Right cardiac atrium (tissue), 5 donors: ENCODE measurements at regions not wholly inside any gene's neighbourhood (a gene's known extent, or its start where the extent isn't known, plus 50 kb on each side); places are given as distances from the start of the nearest gene placed in this dataset.
A peak's percentile ranks its signal among the peaks of the same experiment; 100 is the strongest.
"Not testable (repeated sequence)": the region's sequence is repeated elsewhere in the genome, so short reads cannot be mapped to it uniquely, and the experiment has no call there.

Source experiments
- ATAC-seq, 2 donors: fragments of 200-7000 bp; cut with Tn5 transposase; one replicate each; pipeline versions ENCODE4 v1.8.0 to v1.9.1; 2020; ENCODE audit warnings: moderate library complexity in 2 of 2, mild to moderate bottlenecking in 1 of 2
- DNase-seq, 3 donors: peaks; one replicate each; pipeline ENCODE4 v3.0.0-alpha.2; 2020
- H3K27ac ChIP-seq: one replicate; pipeline ENCODE4 v1.5.1; 2013; ENCODE audit warnings: mild to moderate bottlenecking, low read length, control low read depth, moderate library complexity
- H3K27me3 ChIP-seq: one replicate; pipeline ENCODE4 v1.6.1; 2013; ENCODE audit not compliant: control insufficient read depth, insufficient read depth
- H3K4me1 ChIP-seq: one replicate; pipeline ENCODE4 v1.6.1; 2013; ENCODE audit warnings: low read length; ENCODE audit not compliant: control insufficient read depth, insufficient read depth
- H3K4me3 ChIP-seq: one replicate; pipeline ENCODE4 v1.5.1; 2013; ENCODE audit warnings: low read length, control low read depth
- H3K9me3 ChIP-seq: one replicate; pipeline ENCODE4 v1.6.1; 2013; ENCODE audit warnings: low read length; ENCODE audit not compliant: control insufficient read depth
- WGBS: extraction: QIAGEN DNeasy Blood & Tissue Kit; methylation state at CpG from one replicate; pipeline ENCODE4 v1.1.7; 2013; 5-methylcytosine and 5-hydroxymethylcytosine counted together
- intact Hi-C, 4 donors: fragments of 100-400 bp; cut with DNase I; formaldehyde crosslinking; loops; one replicate each; pipeline versions ENCODE4 v1.11.0 to v1.14.0; 2022 to 2023
- donor health status: healthy with polysubstance abuse.
- donor health status: DM: no; HTN: yes; CAD: no.
- donor health status: DM: no; HTN: no; CAD: no.
- donor health status: DM: no; HTN: yes; CAD: no; lungs with severe emphysema.
- donor health status: DM: yes; HTN: yes; CAD: no.

GRCh38 chr2:90235452-90235851 is 1544.0 kb downstream of the RPIA start:
- ATAC-seq, intact Hi-C loops, H3K27ac ChIP-seq, H3K4me1 ChIP-seq, H3K27me3 ChIP-seq, H3K9me3 ChIP-seq, DNase-seq, H3K4me3 ChIP-seq: not testable (repeated sequence)
- WGBS = 73% methylated on average over 1 of the region's 1 CpG

GRCh38 chr2:90237923-90238361 is 1546.5 kb downstream of the RPIA start:
- intact Hi-C loops, H3K4me1 ChIP-seq, ATAC-seq, H3K27ac ChIP-seq, H3K4me3 ChIP-seq, H3K9me3 ChIP-seq, H3K27me3 ChIP-seq: not testable (repeated sequence)
- DNase-seq = peak; percentile 80 to 93 (median 89)
- 24% methylated on average over 31 of the region's 31 CpGs for WGBS

GRCh38 chr2:90238505-90239230 is 1547.2 kb downstream of the RPIA start:
- intact Hi-C loops, H3K4me3 ChIP-seq, H3K27ac ChIP-seq, ATAC-seq, H3K27me3 ChIP-seq, H3K4me1 ChIP-seq, H3K9me3 ChIP-seq: not testable (repeated sequence)
- 89% methylated on average over 43 of the region's 43 CpGs for WGBS
- peak in 2 of 3 donors; percentile 34 to 44 for DNase-seq

- WGBS = 61% methylated on average over 5 of the region's 6 CpGs
Measured at GRCh38 chr2:90239769-90240168, 1548.3 kb downstream of the RPIA start.

GRCh38 chr2:90244902-90245765 is 1553.7 kb downstream of the RPIA start:
- H3K9me3 ChIP-seq, ATAC-seq, H3K4me1 ChIP-seq, H3K27me3 ChIP-seq, intact Hi-C loops, H3K27ac ChIP-seq, H3K4me3 ChIP-seq: not testable (repeated sequence)
- DNase-seq = peak in 2 of 3 donors; percentile 38 to 71
- 75% methylated on average over 91 of the region's 94 CpGs for WGBS

More at GRCh38 chr2:90239769-90240168, 1548.3 kb downstream of the RPIA start:
- ATAC-seq, DNase-seq, H3K27me3 ChIP-seq, H3K9me3 ChIP-seq, intact Hi-C loops, H3K4me1 ChIP-seq, H3K4me3 ChIP-seq, H3K27ac ChIP-seq: not testable (repeated sequence)

GRCh38 chr2:90248400-90248799 is 1556.9 kb downstream of the RPIA start:
- not testable (repeated sequence) for ATAC-seq, H3K4me3 ChIP-seq
- 97% methylated on average over 11 of the region's 14 CpGs for whole genome bisulfite sequencing

GRCh38 chr2:90250350-90250749 is 1558.9 kb downstream of the RPIA start:
- 71% methylated on average over 8 of the region's 8 CpGs for WGBS
- H3K4me1 ChIP-seq, intact Hi-C loops, H3K4me3 ChIP-seq, ATAC-seq, H3K9me3 ChIP-seq, H3K27ac ChIP-seq, H3K27me3 ChIP-seq: not testable (repeated sequence)
- DNase-seq = peak in 1 of 3 donors; percentile 31

More at GRCh38 chr2:90248400-90248799, 1556.9 kb downstream of the RPIA start:
- H3K9me3 ChIP-seq, H3K27me3 ChIP-seq, H3K27ac ChIP-seq, intact Hi-C loops, H3K4me1 ChIP-seq: not testable (repeated sequence)
- DNase-seq = peak in 1 of 3 donors; percentile 19

- 78% methylated on average over 2 of the region's 2 CpGs for WGBS
- H3K9me3 ChIP-seq, H3K4me1 ChIP-seq, H3K27me3 ChIP-seq, H3K27ac ChIP-seq, H3K4me3 ChIP-seq, ATAC-seq, intact Hi-C loops: not testable (repeated sequence)
- peak in 1 of 3 donors; percentile 4 for DNase-seq
Measured at GRCh38 chr2:90251576-90251975, 1560.1 kb downstream of the RPIA start.

GRCh38 chr2:90253306-90253705 is 1561.8 kb downstream of the RPIA start:
- peak in 1 of 3 donors; percentile 31 for DNase-seq
- intact Hi-C loops, H3K4me1 ChIP-seq, H3K27ac ChIP-seq, H3K27me3 ChIP-seq, H3K4me3 ChIP-seq, H3K9me3 ChIP-seq, ATAC-seq: not testable (repeated sequence)
- WGBS = 82% methylated on average over 8 of the region's 8 CpGs

GRCh38 chr2:90266888-90267287 is 1575.4 kb downstream of the RPIA start:
- ATAC-seq, H3K4me1 ChIP-seq, H3K27ac ChIP-seq, H3K27me3 ChIP-seq, H3K4me3 ChIP-seq, intact Hi-C loops, H3K9me3 ChIP-seq: not testable (repeated sequence)
- WGBS = 98% methylated on average over 1 of the region's 1 CpG
- peak in 1 of 3 donors; percentile 2 for DNase-seq

- H3K4me3 ChIP-seq, ATAC-seq, H3K27me3 ChIP-seq, intact Hi-C loops, H3K9me3 ChIP-seq, H3K4me1 ChIP-seq, H3K27ac ChIP-seq: not testable (repeated sequence)
- DNase-seq = peak in 1 of 3 donors; percentile 11
Measured at GRCh38 chr2:90287751-90288150, 1596.3 kb downstream of the RPIA start.
